ENCODE measurements at regions not wholly inside any gene's neighbourhood (a gene's known extent, or its start where the extent isn't known, plus 50 kb on each side); places are given as distances from the start of the nearest gene placed in this dataset.

DNA sequence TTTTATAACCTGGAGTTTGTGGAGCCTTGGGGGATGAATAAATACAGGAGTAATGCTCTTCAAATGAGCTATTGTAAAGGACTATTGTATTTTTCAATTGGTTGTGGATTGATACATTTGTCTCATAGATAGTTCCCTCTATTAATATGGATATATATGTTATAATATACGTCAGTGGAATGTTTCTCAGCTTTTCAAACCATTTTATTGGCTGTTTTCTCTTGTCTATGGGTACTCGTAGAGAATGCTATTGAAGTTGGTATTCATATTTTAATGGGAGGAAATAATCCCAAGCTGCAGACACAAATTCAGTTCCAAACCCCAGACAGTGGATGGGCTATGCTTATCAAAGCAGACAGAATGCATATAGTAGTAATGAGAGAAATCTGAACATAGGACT lies 181.8 kb upstream of the DAB2 start:
- CTCF ChIA-PET = no interaction called here
- H3K27ac ChIP-seq = no peak overlapping the region
- POLR2A ChIA-PET (ENCODE audit: low non-redundant PET) = no interaction called here
- no peak for DNase-seq (ENCODE audit: low spot score)
- TF ChIP-seq, protein P1, sequence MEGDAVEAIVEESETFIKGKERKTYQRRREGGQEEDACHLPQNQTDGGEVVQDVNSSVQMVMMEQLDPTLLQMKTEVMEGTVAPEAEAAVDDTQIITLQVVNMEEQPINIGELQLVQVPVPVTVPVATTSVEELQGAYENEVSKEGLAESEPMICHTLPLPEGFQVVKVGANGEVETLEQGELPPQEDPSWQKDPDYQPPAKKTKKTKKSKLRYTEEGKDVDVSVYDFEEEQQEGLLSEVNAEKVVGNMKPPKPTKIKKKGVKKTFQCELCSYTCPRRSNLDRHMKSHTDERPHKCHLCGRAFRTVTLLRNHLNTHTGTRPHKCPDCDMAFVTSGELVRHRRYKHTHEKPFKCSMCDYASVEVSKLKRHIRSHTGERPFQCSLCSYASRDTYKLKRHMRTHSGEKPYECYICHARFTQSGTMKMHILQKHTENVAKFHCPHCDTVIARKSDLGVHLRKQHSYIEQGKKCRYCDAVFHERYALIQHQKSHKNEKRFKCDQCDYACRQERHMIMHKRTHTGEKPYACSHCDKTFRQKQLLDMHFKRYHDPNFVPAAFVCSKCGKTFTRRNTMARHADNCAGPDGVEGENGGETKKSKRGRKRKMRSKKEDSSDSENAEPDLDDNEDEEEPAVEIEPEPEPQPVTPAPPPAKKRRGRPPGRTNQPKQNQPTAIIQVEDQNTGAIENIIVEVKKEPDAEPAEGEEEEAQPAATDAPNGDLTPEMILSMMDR (conservative IDR thresholded peaks at IDR 0.05; ENCODE audit: low read depth) = no peak

DNA sequence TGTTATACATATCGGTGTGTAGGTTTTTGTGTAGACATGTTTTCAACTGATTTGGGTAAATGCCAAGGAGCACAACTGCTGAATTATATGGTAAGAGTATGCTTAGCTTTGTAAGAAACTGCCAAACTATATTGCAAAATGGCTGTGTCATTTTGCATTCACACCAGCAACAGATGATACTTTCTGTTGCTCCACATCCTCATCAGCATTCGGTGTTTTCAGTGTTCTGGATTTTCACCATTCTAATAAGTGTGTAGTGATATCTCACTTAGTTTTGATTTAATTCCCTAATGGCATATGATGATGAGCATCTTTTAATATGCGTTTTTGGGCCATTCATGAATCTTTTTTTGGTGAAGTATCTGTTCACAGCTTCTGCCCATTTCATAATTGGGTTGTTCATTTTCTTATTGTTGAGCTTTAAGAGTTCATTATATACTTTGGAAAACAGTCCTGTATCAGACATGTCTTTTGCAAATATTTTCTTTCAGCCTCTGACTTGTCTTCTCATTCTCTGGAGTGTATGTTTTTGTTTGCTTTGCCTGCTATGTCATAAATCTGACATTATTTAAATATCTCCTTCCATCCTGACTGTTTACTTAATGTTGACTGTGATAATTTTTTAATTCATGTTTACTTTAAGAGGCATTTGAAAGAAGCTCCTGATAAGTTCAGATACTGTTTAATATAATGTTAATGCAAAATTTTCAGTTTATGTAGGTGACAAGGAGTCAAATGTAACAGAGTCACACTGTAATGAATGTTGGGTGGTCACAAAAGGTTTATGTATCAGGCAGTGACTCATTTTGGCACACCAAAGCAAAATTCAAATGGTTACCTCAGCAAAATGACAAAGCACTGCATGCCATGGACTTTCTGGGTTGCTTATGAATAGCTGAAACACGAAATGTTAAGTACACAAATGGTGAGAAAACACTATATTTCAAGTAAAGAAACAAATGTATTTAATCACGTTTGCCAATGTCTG lies 181.1 kb upstream of the DAB2 start:
- no peak for DNase-seq (ENCODE audit: low spot score)
- POLR2A ChIA-PET (ENCODE audit: low non-redundant PET) = no interaction called here
- TF ChIP-seq, protein P1 (conservative IDR thresholded peaks at IDR 0.05; ENCODE audit: low read depth) = no peak
- no peak overlapping the region for H3K27ac ChIP-seq
- CTCF ChIA-PET = interaction anchor here (0.7 kb wide), 1 partner anchor 246 kb away, joined by 3 read pairs; no protein-coding TSS in a partner anchor

DNA sequence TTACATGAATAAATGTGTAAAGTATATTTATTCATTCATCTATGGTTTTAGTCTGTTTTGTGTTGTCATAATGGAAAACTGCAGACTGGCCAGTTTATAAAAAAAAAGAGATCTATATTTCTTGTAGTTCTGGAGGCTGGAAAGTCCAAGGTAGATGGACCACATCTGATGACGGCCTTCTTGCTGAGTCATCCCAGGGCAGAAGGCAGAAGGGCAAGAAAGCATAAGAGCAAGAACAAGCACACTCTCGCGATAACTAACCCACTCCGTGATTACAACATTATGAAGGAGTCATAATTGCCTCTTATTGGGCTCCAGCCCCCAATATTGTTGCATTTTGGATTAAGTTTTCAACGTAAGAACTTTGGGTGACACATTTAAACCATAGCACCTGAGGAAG lies 180.4 kb upstream of the DAB2 start:
- TF ChIP-seq, protein P1 (conservative IDR thresholded peaks at IDR 0.05; ENCODE audit: low read depth) = no peak
- CTCF ChIA-PET = interaction anchor here (0.7 kb wide), 1 partner anchor 245 kb away, joined by 3 read pairs; no protein-coding TSS in a partner anchor
- no peak overlapping the region for H3K27ac ChIP-seq
- POLR2A ChIA-PET (ENCODE audit: low non-redundant PET) = no interaction called here
- no peak for DNase-seq (ENCODE audit: low spot score)

DNA sequence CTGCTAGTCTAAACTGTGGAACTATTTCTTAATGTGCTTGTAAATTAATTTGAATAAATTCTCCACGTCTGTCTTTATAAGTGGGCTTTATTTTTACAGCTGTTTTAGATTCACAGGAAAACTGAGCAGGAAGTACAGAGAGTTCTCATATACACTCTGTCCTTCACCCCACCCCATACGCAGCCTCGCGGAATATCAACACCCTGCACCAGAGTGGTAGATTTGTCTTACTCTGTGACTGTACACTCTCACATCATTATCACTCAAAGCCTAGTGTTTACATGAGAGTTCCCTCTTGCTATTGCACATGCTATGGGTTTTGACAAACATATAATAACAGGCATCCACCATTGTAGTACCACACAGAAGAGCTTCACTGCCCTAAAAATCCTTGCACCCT lies 179.7 kb upstream of the DAB2 start:
- ChIA-PET CTCF (no interaction called here), POLR2A (ENCODE audit: low non-redundant PET) (no interaction called here)
- TF ChIP-seq, protein P1 (conservative IDR thresholded peaks at IDR 0.05; ENCODE audit: low read depth) = no peak
- DNase-seq (ENCODE audit: low spot score) = no peak
- no peak overlapping the region for H3K27ac ChIP-seq

DNA sequence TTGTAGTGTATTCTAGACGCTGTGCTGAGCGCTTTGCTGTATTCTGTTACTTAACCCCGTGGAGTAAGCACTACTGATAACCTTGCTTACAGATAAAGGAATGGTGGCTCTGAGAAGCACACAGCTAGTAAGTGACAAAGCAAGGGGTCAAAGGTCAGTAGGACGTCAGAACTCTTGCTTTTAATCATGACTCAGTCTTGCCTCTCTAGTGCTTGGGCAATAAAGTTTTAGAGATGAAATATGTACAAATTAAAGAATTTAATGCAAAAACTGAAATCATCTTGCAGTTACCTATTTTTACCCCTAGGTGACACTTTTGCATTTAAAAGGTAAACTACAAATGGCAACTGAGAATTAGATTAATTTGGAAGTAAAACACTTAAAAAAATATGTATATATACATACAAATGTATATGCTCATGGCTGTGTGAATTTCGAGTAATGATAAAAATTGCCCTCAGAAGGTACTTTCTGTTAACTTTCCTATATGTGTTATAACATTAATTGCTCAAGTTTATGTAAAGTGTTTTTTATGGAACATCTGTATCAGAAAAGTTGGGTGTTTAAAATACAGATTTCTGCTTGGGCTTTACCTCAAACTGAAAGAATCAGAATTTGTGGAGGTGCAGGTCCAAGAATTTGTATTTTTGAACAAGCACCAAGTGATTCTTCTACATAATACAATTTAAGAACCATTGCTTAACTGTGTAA lies 175.1 kb upstream of the DAB2 start:
- TF ChIP-seq, protein P1 (conservative IDR thresholded peaks at IDR 0.05; ENCODE audit: low read depth) = peak; percentile 79
- DNase-seq (ENCODE audit: low spot score) = peak; percentile 20
- POLR2A ChIA-PET (ENCODE audit: low non-redundant PET) = no interaction called here
- no peak overlapping the region for H3K27ac ChIP-seq
- CTCF ChIA-PET = interaction anchor here (0.7 to 0.8 kb wide), 4 partner anchors 9 to 366 kb away, joined by 3 to 6 read pairs (median 4); no protein-coding TSS in a partner anchor

DNA sequence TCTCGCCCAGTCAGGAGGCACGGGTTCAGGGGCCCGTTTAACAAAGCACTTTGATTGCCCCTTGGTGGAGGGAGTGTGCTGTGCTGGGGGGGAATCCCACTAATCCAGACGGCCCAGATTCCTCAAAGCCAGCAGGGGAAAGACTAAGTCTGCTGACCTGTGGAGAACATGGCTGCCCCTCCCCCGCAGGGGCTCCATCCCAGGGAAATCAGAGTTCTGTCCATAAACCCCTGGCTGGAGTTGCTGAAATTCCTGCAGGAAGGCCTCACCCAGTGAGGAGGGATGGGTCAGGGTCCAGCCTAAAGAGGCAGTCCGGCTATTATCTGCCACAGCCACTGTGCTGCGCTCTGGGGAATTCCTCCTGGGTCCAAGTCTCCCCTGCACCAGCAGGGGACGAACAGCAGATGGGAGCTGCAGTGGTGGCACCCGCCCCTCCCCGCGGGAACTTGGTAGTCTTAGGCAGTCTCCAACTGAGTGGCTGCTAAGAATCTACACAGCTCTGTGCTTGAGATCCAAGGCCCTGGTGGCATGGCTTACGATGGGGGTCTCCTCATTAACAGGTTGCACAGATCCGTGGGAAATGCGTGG lies 174.0 kb upstream of the DAB2 start:
- ChIA-PET CTCF (interaction anchor here (0.8 kb wide), 1 partner anchor 10 kb away, joined by 3 read pairs; no protein-coding TSS in a partner anchor), POLR2A (ENCODE audit: low non-redundant PET) (no interaction called here)
- no peak for DNase-seq (ENCODE audit: low spot score)
- TF ChIP-seq, protein P1 (conservative IDR thresholded peaks at IDR 0.05; ENCODE audit: low read depth) = no peak
- no peak overlapping the region for H3K27ac ChIP-seq
